ENCODE measurements at regions not wholly inside any gene's neighbourhood (a gene's known extent, or its start where the extent isn't known, plus 50 kb on each side); places are given as distances from the start of the nearest gene placed in this dataset.

- H3K9me3 ChIP-seq: no peaks in the 10 kb centered on the region
- no peak for ATAC-seq (ENCODE audit: insufficient number of reproducible peaks, low FRiP score, low read depth)
- no peak for DNase-seq (ENCODE audit: low spot score)
- peaks cover 0 to 5% of the 10 kb centered on the region in 2 donors for H3K4me1 ChIP-seq (ENCODE audit: control insufficient read depth in 1 of 2, low read depth in 2 of 2)
- H3K27ac ChIP-seq: no peak overlapping the region
- no peaks in the 10 kb centered on the region for H3K27me3 ChIP-seq (replicated peaks; ENCODE audit: insufficient read depth)
- H3K36me3 ChIP-seq: no peaks in the 10 kb centered on the region
- H3K4me3 ChIP-seq: no peak overlapping the region
- no peak for TF ChIP-seq CTCF (IDR thresholded peaks at IDR 0.05)
Observed at GRCh38 chr1:8147956-8148355, 121.8 kb upstream of the ERRFI1 start.

GRCh38 chr1:8146257-8146855 lies 120.2 kb upstream of the ERRFI1 start:
- no peak for ATAC-seq (ENCODE audit: insufficient number of reproducible peaks, low FRiP score, low read depth)
- no peak overlapping the region for H3K4me3 ChIP-seq
- H3K27me3 ChIP-seq (replicated peaks; ENCODE audit: insufficient read depth): no peaks in the 10 kb centered on the region
- H3K36me3 ChIP-seq: no peaks in the 10 kb centered on the region
- TF ChIP-seq CTCF (IDR thresholded peaks at IDR 0.05): no peak
- no peak for DNase-seq (ENCODE audit: low spot score)
- no peak overlapping the region for H3K27ac ChIP-seq
- peaks cover 0 to 17% of the 10 kb centered on the region in 2 donors for H3K4me1 ChIP-seq (ENCODE audit: control insufficient read depth in 1 of 2, low read depth in 2 of 2)
- H3K9me3 ChIP-seq: no peaks in the 10 kb centered on the region

- Histone ChIP-seq H3K27me3 (replicated peaks; ENCODE audit: insufficient read depth) (no peaks in the 10 kb centered on the region), H3K27ac (no peak overlapping the region), H3K4me3 (no peak overlapping the region), H3K4me1 (ENCODE audit: control insufficient read depth in 1 of 2, low read depth in 2 of 2) (peaks cover 0 to 21% of the 10 kb centered on the region in 2 donors), H3K9me3 (no peaks in the 10 kb centered on the region), H3K36me3 (no peaks in the 10 kb centered on the region)
- DNase-seq (ENCODE audit: low spot score): no peak
- no peak for TF ChIP-seq CTCF (IDR thresholded peaks at IDR 0.05)
- ATAC-seq (ENCODE audit: insufficient number of reproducible peaks, low FRiP score, low read depth): no peak
Observed at GRCh38 chr1:8145545-8146202, 119.6 kb upstream of the ERRFI1 start.

- no peaks in the 10 kb centered on the region for H3K27me3 ChIP-seq (replicated peaks; ENCODE audit: insufficient read depth)
- no peak for ATAC-seq (ENCODE audit: insufficient number of reproducible peaks, low FRiP score, low read depth)
- H3K4me3 ChIP-seq: no peak overlapping the region
- H3K4me1 ChIP-seq (ENCODE audit: control insufficient read depth in 1 of 2, low read depth in 2 of 2): peaks cover 0 to 21% of the 10 kb centered on the region in 2 donors
- no peaks in the 10 kb centered on the region for H3K9me3 ChIP-seq
- H3K36me3 ChIP-seq: no peaks in the 10 kb centered on the region
- DNase-seq (ENCODE audit: low spot score): no peak
- no peak overlapping the region for H3K27ac ChIP-seq
- no peak for TF ChIP-seq CTCF (IDR thresholded peaks at IDR 0.05)
Observed at GRCh38 chr1:8144323-8144722, 118.2 kb upstream of the ERRFI1 start.

- H3K9me3 ChIP-seq: no peaks in the 10 kb centered on the region
- TF ChIP-seq CTCF (IDR thresholded peaks at IDR 0.05): no peak
- peaks cover 4 to 26% of the 10 kb centered on the region in 2 donors for H3K4me1 ChIP-seq (ENCODE audit: control insufficient read depth in 1 of 2, low read depth in 2 of 2)
- H3K36me3 ChIP-seq: no peaks in the 10 kb centered on the region
- H3K4me3 ChIP-seq: no peak overlapping the region
- ATAC-seq (ENCODE audit: insufficient number of reproducible peaks, low FRiP score, low read depth) (no peak), DNase-seq (ENCODE audit: low spot score) (no peak)
- no peaks in the 10 kb centered on the region for H3K27me3 ChIP-seq (replicated peaks; ENCODE audit: insufficient read depth)
- H3K27ac ChIP-seq: no peak overlapping the region
Observed at GRCh38 chr1:8142955-8143629, 117.0 kb upstream of the ERRFI1 start.

All from thoracic aorta (tissue), 2 donors.